ENCODE measurements at regions not wholly inside any gene's neighbourhood (a gene's known extent, or its start where the extent isn't known, plus 50 kb on each side); places are given as distances from the start of the nearest gene placed in this dataset.
"Not testable (repeated sequence)": the region's sequence is repeated elsewhere in the genome, so short reads cannot be mapped to it uniquely, and the experiment has no call there.

DNA sequence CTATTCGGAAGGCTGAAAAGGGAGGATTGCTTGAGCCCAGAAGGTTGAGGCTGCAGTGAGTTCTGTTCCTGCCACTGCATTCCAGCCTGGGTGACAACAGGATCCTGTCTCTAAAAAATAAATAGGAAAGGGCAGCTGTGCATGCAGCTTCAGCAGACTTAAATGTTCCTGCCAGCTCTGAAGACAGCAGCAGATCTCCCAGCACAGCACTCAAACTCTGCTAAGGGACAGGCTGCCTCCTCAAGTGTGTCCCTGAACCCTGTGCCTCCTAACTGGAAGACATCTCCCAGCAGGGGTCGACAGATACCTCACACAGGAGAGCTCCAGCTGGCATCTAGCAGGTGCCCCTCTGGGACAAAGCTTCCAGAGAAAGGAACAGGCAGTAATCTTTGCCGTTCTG is 117.9 kb downstream of the CXCL12 start:
- no peak for DNase-seq

GRCh38 chr10:44264244-44264643 is 120.7 kb downstream of the CXCL12 start:
- DNase-seq, result no peak

- DNase-seq, result no peak
Measured at GRCh38 chr10:44263771-44264170, 121.1 kb downstream of the CXCL12 start.

DNA sequence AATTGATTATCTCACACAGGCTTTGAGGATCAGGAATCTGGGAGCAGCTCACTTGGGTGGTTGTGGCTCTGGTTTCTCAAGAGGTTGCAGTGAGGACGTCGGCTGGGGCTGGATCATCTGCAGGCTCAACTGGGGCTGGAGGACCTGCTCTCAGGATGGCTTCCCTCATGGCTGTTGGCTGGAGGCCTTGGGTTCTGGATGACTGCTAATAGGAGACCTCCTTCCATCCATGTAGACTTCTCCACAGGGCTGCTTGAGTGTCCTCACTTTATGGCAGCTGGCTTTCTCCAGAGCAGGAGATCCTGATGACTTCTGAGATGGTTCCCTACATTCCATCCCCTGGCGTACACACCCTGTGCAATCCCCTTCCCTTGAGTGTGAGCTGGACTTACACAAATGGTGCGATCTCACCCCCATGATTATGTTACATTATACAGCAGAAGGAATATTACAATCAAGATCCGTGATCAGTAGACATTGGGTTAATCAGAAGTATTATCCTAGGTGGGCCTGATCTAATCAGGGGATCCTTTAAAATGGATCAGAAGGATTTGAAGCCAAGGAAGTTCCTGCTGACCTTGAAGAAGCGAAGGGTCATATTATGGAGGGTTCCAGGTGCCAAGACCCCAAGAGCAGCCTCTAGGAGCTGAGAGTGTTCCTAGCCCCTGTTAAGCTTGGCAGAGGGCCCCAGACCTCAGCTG is 122.2 kb downstream of the CXCL12 start:
- no peak for DNase-seq

GRCh38 chr10:44261710-44262455 is 123.0 kb downstream of the CXCL12 start:
- no peak for DNase-seq

- DNase-seq, result no peak
Measured at GRCh38 chr10:44261296-44261695, 123.6 kb downstream of the CXCL12 start.

DNA sequence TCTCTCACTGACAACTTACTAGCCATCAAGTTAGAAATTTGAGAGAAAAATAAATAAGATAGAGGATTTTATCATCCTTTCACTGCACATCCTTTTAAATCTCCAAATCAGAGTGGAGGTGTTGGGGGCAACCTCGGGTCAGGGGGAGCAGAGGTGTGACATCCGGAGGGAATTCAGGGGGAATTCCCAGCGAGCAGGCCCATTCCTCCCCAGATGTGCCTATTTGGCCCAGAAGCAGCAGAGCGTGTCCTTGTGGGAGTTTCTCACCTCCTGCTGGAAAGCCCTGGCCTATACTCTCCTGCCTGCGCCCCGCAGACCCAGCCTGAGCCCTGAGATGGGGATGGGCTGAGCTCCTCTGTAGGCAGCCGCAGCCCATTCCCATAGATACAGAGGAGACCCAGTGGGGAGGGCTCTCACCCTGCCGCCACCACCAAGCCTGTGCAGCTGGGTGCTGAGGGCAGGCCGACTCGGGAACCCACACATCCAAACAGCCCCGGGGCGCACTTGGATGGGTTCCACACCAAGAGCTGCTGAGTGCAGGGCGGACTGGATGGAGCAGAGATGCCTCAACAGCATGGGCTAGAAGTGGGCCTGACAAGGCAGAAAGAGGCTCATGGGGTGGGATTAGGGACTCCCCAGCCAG is 124.5 kb downstream of the CXCL12 start:
- no peak for DNase-seq

GRCh38 chr10:44259090-44259874 is 125.6 kb downstream of the CXCL12 start:
- no peak for DNase-seq

DNA sequence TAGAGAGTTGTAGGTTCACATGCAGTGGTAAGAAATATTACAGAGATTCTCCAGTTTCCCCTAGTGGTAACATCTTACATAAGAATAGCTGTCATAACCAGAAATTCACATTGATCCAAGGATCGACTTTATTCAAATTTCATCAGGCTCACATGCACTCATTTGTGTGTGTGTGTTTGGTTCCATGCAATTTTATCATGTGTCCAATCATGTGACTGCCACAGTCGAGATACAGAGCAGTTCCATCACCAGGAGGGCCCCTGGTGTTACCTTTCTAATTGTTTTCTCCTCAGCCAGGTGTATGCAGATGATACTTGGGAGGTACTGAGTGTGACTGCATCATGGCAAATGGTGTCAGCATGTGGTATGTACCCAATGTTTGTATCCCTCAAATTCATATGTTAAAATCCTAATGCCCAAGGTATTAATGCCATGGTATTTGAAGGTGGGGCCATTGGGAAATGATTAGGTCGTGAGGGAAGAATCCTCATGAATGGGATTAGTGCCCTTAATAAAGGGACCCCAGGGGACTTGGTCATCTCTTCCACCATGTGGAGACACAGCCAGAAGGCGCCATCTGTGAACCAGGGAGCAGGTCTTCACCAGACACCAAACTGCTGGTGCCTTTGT is 126.3 kb downstream of the CXCL12 start:
- no peak for DNase-seq

DNA sequence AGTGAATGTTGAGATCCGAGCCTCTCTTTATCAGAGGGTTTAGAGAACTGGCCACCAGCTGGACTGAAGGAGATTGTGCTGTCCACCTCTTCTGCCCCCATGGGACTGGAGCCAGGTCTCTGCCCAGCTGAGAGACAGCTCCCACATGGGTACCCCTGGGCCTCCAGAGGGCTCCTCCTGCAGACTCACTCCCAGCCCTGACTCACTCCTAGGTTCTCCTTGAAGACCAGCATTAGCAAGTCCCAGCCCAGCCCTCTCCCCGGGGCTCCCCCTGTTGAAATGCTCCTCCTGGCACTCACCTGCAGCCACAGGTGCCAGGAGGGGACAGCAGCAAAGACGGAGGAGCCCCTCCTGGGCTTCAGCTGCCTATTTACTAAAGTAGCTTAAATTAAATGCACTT is 126.9 kb downstream of the CXCL12 start:
- DNase-seq, result no peak

GRCh38 chr10:44253769-44254462 is 131.0 kb downstream of the CXCL12 start:
- DNase-seq, result no peak

GRCh38 chr10:44252631-44253030 is 132.3 kb downstream of the CXCL12 start:
- not testable (repeated sequence) for DNase-seq

GRCh38 chr10:44249933-44250332 is 135.0 kb downstream of the CXCL12 start:
- DNase-seq, result not testable (repeated sequence)

- no peak for DNase-seq
Measured at GRCh38 chr10:44249490-44249889, 135.4 kb downstream of the CXCL12 start.

GRCh38 chr10:44246700-44247099 is 138.2 kb downstream of the CXCL12 start:
- not testable (repeated sequence) for DNase-seq

DNA sequence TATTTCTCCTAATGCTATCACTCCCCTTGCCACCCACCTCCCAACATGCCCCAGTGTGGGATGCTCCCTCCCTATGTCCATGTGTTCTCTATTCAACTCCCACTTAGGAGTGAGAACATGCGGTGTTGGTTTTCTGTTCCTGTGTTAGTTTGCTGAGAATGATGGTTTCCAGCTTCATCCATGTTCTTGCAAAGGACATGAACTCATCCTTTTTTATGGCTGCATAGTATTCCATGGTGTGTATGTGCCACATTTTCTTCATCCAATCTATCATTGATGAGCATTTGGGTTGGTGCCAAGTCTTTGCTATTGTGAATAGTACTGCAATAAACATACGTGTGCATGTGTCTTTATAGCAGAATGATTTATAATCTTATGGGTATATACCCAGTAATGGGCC is 138.6 kb downstream of the CXCL12 start:
- DNase-seq, result not testable (repeated sequence)

- no peak for DNase-seq
Measured at GRCh38 chr10:44245601-44245938, 139.3 kb downstream of the CXCL12 start.

DNA sequence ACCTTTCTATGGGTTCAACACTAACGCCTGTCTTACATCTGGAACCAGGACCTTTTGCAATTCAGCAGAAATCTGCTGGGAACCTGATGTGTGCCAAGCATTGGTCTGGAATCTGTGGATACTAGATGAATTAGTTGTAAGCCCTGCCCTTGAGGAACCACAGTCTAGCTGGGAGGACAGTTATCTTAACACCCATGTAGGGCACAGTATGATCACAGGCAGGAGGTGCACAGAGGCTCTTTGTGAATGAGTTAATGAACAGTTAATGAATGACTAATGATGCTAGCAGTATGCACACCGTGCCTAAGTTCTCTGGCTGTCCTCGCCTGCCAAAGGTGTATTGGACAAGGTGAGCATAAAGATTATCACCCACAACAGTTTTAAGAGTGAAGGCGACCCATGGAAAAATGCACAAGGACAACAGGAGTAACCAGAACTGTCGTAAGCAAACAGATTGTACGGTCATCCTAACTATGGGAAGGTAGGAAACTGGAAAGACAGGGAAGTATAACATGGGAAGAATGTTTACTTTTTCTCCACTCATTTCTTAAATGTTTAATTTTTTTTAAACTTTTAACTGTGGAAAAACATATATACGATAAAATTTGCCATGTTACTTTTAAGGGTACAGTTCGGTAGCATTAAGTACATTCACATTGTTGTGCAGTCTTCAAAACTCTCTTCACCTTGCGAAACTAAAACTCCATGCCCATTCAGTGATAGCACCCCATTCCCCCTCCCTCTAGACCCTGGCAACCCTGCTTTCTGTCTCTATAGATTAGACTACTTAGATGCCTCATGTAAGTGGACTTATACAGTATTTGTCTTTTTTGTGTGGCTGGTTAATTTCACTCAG is 139.9 kb downstream of the CXCL12 start:
- no peak for DNase-seq

- DNase-seq, result no peak
Measured at GRCh38 chr10:44243851-44244510, 140.9 kb downstream of the CXCL12 start.

- DNase-seq, result no peak
Measured at GRCh38 chr10:44242826-44243225, 142.1 kb downstream of the CXCL12 start.

DNA sequence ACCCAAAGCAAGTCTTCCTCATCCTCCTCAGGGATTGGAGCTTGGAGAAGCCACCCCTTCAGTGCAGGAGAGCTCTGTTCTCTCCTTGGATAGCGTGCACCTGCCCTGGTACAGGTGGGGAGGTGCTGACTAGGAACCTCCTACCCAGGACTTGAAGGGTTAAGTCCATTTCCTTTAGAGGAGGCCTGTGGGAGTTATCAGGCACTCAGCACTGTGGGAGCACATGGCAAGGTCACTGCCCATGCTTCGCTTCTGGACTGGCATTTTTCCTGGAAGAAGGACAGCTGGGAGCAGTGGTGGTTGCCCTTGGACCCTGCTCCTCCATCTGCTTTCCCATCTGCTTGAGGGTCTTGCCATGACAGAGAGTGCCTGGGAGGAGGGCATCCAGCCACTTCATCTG is 142.8 kb downstream of the CXCL12 start:
- no peak for DNase-seq

Data from NCI-H2029 treated with DMSO at 0.1 percent for 48 hours (cell line).